CD14-positive monocyte (primary cell): ENCODE measurements at regions not wholly inside any gene's neighbourhood (a gene's known extent, or its start where the extent isn't known, plus 50 kb on each side); places are given as distances from the start of the nearest gene placed in this dataset.

Experiments
- DNase-seq, 3 donors: peaks; one replicate each; pipeline ENCODE4 v3.0.0-alpha.2; 2011 to 2022
- H2AFZ ChIP-seq: 2 replicates; pipeline ENCODE4 v1.6.0; 2012; ENCODE audit warnings: mild to moderate bottlenecking, low read depth, low read length, inconsistent platforms; ENCODE audit not compliant: insufficient read depth, poor library complexity, severe bottlenecking
- H3K27ac ChIP-seq, 2 donors: 1 replicate in 1 of 2; 2 replicates in 1 of 2; pipeline ENCODE4 v1.5.1; 2012 to 2013; ENCODE audit warnings: low read length in 2 of 2, control low read depth in 1 of 2, inconsistent platforms in 1 of 2, low read depth in 1 of 2, mild to moderate bottlenecking in 1 of 2
- H3K27me3 ChIP-seq, 2 donors: one replicate each; pipeline versions ENCODE4 v1.6.0 to v1.6.1; 2011 to 2013; ENCODE audit warnings: low read length in 2 of 2; ENCODE audit not compliant: control insufficient read depth in 2 of 2, insufficient read depth in 2 of 2
- H3K36me3 ChIP-seq, 2 donors: replicated peaks in 1 of 2; 1 replicate in 1 of 2; 2 replicates in 1 of 2; pipeline versions ENCODE4 v1.5.1 to v1.6.1; 2012 to 2013; ENCODE audit warnings: low read length in 2 of 2, control low read depth in 1 of 2, inconsistent platforms in 1 of 2, mild to moderate bottlenecking in 1 of 2; ENCODE audit not compliant: insufficient read depth in 2 of 2, control insufficient read depth in 1 of 2
- H3K4me1 ChIP-seq, 2 donors: 1 replicate in 1 of 2; 2 replicates in 1 of 2; pipeline versions ENCODE4 v1.5.1 to v1.6.1; 2012 to 2013; ENCODE audit warnings: low read length in 2 of 2, control low read depth in 1 of 2, inconsistent platforms in 1 of 2, mild to moderate bottlenecking in 1 of 2, moderate library complexity in 1 of 2; ENCODE audit not compliant: insufficient read depth in 2 of 2, control insufficient read depth in 1 of 2
- H3K4me2 ChIP-seq: replicated peaks from 2 replicates; pipeline ENCODE3; 2012; ENCODE audit warnings: low read length, moderate library complexity, mild to moderate bottlenecking; ENCODE audit not compliant: poor library complexity, severe bottlenecking; ENCODE audit errors: extremely low read depth
- H3K4me3 ChIP-seq, 3 experiments: fragments of 200-600 bp in 1 of 3; sonication (generic) in 1 of 3; replicated peaks in 1 of 3; 1 replicate in 2 of 3; 2 replicates in 1 of 3; pipeline ENCODE4 v1.5.1; 2011 to 2013; ENCODE audit warnings: low read length in 3 of 3, mild to moderate bottlenecking in 3 of 3, control low read depth in 2 of 3, low read depth in 2 of 3, inconsistent platforms in 1 of 3, moderate library complexity in 1 of 3
- H3K79me2 ChIP-seq: 2 replicates; pipeline ENCODE4 v1.6.0; 2012; ENCODE audit warnings: mild to moderate bottlenecking, control low read depth, inconsistent platforms, low read length, moderate library complexity; ENCODE audit not compliant: insufficient read depth
- H3K9ac ChIP-seq: 2 replicates; pipeline ENCODE4 v1.6.0; 2017; ENCODE audit warnings: low read length, mild to moderate bottlenecking; ENCODE audit not compliant: insufficient read depth, poor library complexity, severe bottlenecking
- H3K9me3 ChIP-seq, 2 donors: replicated peaks in 1 of 2; 1 replicate in 1 of 2; 2 replicates in 1 of 2; pipeline versions ENCODE4 v1.5.1 to v1.6.1; 2012 to 2013; ENCODE audit warnings: low read length in 2 of 2, control low read depth in 1 of 2; ENCODE audit not compliant: control insufficient read depth in 1 of 2, insufficient read depth in 1 of 2
- H4K20me1 ChIP-seq: 2 replicates; pipeline ENCODE4 v1.6.0; 2012; ENCODE audit warnings: mild to moderate bottlenecking, low read length, control low read depth, moderate library complexity; ENCODE audit not compliant: insufficient read depth
- H3K27ac Mint-ChIP-seq, 7 donors: one replicate each; pipeline ENCODE4 v1.8.0; 2020; ENCODE audit warnings: mild to moderate bottlenecking in 7 of 7, mixed read lengths in 7 of 7, moderate library complexity in 6 of 7, inconsistent platforms in 2 of 7
- H3K27me3 Mint-ChIP-seq, 3 donors: one replicate each; pipeline ENCODE4 v1.8.0; 2021 to 2022; ENCODE audit warnings: low read depth in 3 of 3, mild to moderate bottlenecking in 3 of 3, mixed read lengths in 3 of 3, moderate library complexity in 3 of 3, inconsistent platforms in 1 of 3
- H3K36me3 Mint-ChIP-seq, 2 donors: one replicate each; pipeline ENCODE4 v1.8.0; 2020; ENCODE audit warnings: mixed read lengths in 2 of 2, inconsistent platforms in 1 of 2, mild to moderate bottlenecking in 1 of 2
- H3K4me1 Mint-ChIP-seq: one replicate; pipeline ENCODE4 v1.8.0; 2020; ENCODE audit warnings: mild to moderate bottlenecking, mixed read lengths
- H3K4me3 Mint-ChIP-seq, 2 donors: one replicate each; pipeline ENCODE4 v1.8.0; 2020; ENCODE audit warnings: mild to moderate bottlenecking in 2 of 2, mixed read lengths in 2 of 2, moderate library complexity in 1 of 2
- H3K9me3 Mint-ChIP-seq, 7 donors: one replicate each; pipeline ENCODE4 v1.8.0; 2020 to 2022; ENCODE audit warnings: mixed read lengths in 7 of 7, mild to moderate bottlenecking in 6 of 7, moderate library complexity in 6 of 7, inconsistent platforms in 2 of 7
- CTCF ChIP-seq: fragments of 200-600 bp; IDR thresholded peaks from one replicate; pipeline ENCODE4 v1.8.0; 2022; ENCODE audit warnings: antibody characterized with exemption, mild to moderate bottlenecking
- WGBS: methylation state at CpG from one replicate; pipeline ENCODE4 v1.1.5; 2013; ENCODE audit warnings: missing lambda C conversion rate; ENCODE audit not compliant: insufficient coverage; 5-methylcytosine and 5-hydroxymethylcytosine counted together
- intact Hi-C, 2 donors: fragments of 100-400 bp; cut with micrococcal nuclease; formaldehyde crosslinking; loops; one replicate each; pipeline versions ENCODE4 v1.15.0 to v1.15.1; 2023

- no peaks in the 10 kb centered on the region for H3K36me3 Mint-ChIP-seq
- no peak overlapping the region for H3K9ac ChIP-seq
- H4K20me1 ChIP-seq: no peaks in the 10 kb centered on the region
- no peaks in the 10 kb centered on the region for H3K27me3 ChIP-seq
- H3K9me3 ChIP-seq: no peaks in the 10 kb centered on the region
- intact Hi-C loops: no loop called here
- H2AFZ ChIP-seq: no peak overlapping the region
- no peaks in the 10 kb centered on the region for H3K79me2 ChIP-seq
- whole genome bisulfite sequencing: 100% methylated on average over 1 of the region's 2 CpGs
- no peak for TF ChIP-seq CTCF
- peaks cover 0 to 10% (median 4%) of the 10 kb centered on the region in 7 donors for H3K9me3 Mint-ChIP-seq
- H3K27ac Mint-ChIP-seq: no peak overlapping the region
- H3K27me3 Mint-ChIP-seq: peaks cover 0 to 3% (median 0%) of the 10 kb centered on the region in 3 donors
- no peak overlapping the region for H3K4me3 ChIP-seq
- no peak overlapping the region for H3K4me3 Mint-ChIP-seq
- no peaks in the 10 kb centered on the region for H3K4me1 ChIP-seq
- H3K4me1 Mint-ChIP-seq: no peaks in the 10 kb centered on the region
- no peak overlapping the region for H3K4me2 ChIP-seq
- DNase-seq: no peak
- H3K27ac ChIP-seq: no peak overlapping the region
- no peaks in the 10 kb centered on the region for H3K36me3 ChIP-seq
Measured at GRCh38 chr16:8217201-8217600, 373.1 kb downstream of the TMEM114 start.

- peaks cover 0 to 6% of the 10 kb centered on the region in 2 donors for H3K9me3 ChIP-seq
- no peak overlapping the region for H3K9ac ChIP-seq
- H4K20me1 ChIP-seq: no peaks in the 10 kb centered on the region
- H3K4me1 ChIP-seq: no peaks in the 10 kb centered on the region
- no peaks in the 10 kb centered on the region for H3K27me3 Mint-ChIP-seq
- no peak overlapping the region for H3K4me2 ChIP-seq
- WGBS: no CpG with 5 or more reads among the region's 1 CpG
- H3K79me2 ChIP-seq: no peaks in the 10 kb centered on the region
- H3K36me3 ChIP-seq: no peaks in the 10 kb centered on the region
- no peak overlapping the region for H3K4me3 ChIP-seq
- no peak for DNase-seq
- no peaks in the 10 kb centered on the region for H3K4me1 Mint-ChIP-seq
- no peak overlapping the region for H3K27ac ChIP-seq
- H3K4me3 Mint-ChIP-seq: no peak overlapping the region
- H3K36me3 Mint-ChIP-seq: no peaks in the 10 kb centered on the region
- no peaks in the 10 kb centered on the region for H3K27me3 ChIP-seq
- intact Hi-C loops: no loop called here
- TF ChIP-seq CTCF: no peak
- no peak overlapping the region for H2AFZ ChIP-seq
- H3K9me3 Mint-ChIP-seq: peaks cover 0 to 12% (median 6%) of the 10 kb centered on the region in 7 donors
- H3K27ac Mint-ChIP-seq: no peak overlapping the region
Measured at GRCh38 chr16:8204769-8205168, 385.5 kb downstream of the TMEM114 start.
